HEK293 (cell line): ENCODE measurements at regions not wholly inside any gene's neighbourhood (a gene's known extent, or its start where the extent isn't known, plus 50 kb on each side); places are given as distances from the start of the nearest gene placed in this dataset.

Source experiments
- CTCF ChIA-PET: fragments of 350-600 bp; formaldehyde crosslinking; extraction: SDS; loops from one replicate; lab custom pipeline; 2021; ENCODE audit warnings: antibody characterized with exemption; lab: Yijun Ruan, JAX
- POLR2A ChIA-PET: fragments of 300-600 bp; formaldehyde crosslinking; extraction: SDS; loops from one replicate; lab custom pipeline; 2020; ENCODE audit warnings: antibody characterized with exemption, inconsistent platforms; lab: Yijun Ruan, JAX
- H3K27ac ChIP-seq: fragments of 200-500 bp; sonication (Bioruptor generic); 2 replicates; pipeline ENCODE4 v1.5.1; 2014; ENCODE audit warnings: low read depth, low read length, control low read depth, inconsistent platforms; ENCODE audit errors: extremely low read depth
- H3K36me3 ChIP-seq, 2 experiments: fragments of 200-500 bp in 1 of 2; sonication (Bioruptor generic) in 1 of 2; 1 replicate in 1 of 2; 2 replicates in 1 of 2; pipeline ENCODE4 v1.5.1; 2014 to 2017; ENCODE audit warnings: inconsistent platforms in 2 of 2, low read length in 2 of 2; ENCODE audit not compliant: control insufficient read depth in 2 of 2, insufficient read depth in 1 of 2
- H3K4me1 ChIP-seq: fragments of 200-500 bp; sonication (Bioruptor generic); 2 replicates; pipeline ENCODE4 v1.5.1; 2014; ENCODE audit warnings: mild to moderate bottlenecking, low read length, inconsistent platforms; ENCODE audit not compliant: control insufficient read depth, insufficient read depth
- H3K4me3 ChIP-seq: 2 replicates; pipeline ENCODE4 v1.5.1; 2011; ENCODE audit warnings: low read depth, mild to moderate bottlenecking, control low read depth, low read length, moderate library complexity
- H3K9me3 ChIP-seq: fragments of 200-500 bp; sonication (Bioruptor generic); 2 replicates; pipeline ENCODE4 v1.5.1; 2014; ENCODE audit warnings: low read depth, low read length, inconsistent platforms; ENCODE audit not compliant: control insufficient read depth, insufficient read depth
- BCL6B ChIP-seq: fragments of 450-650 bp; formaldehyde crosslinking; IDR thresholded peaks from 2 replicates; pipeline ENCODE4 v1.5.1; 2017; ENCODE audit warnings: missing biosample characterization, missing genetic modification characterization
- FEZF1 ChIP-seq: fragments of 450-650 bp; formaldehyde crosslinking; IDR thresholded peaks from 2 replicates; pipeline ENCODE4 v1.5.1; 2016; ENCODE audit warnings: missing biosample characterization, missing genetic modification characterization
- GLI2 ChIP-seq: fragments of 450-650 bp; formaldehyde crosslinking; IDR thresholded peaks from 2 replicates; pipeline ENCODE4; 2017; ENCODE audit warnings: missing biosample characterization, missing genetic modification characterization, low read depth, borderline replicate concordance
- GLI4 ChIP-seq: fragments of 450-650 bp; formaldehyde crosslinking; IDR thresholded peaks from 2 replicates; pipeline ENCODE4 v1.5.1; 2016; ENCODE audit warnings: missing biosample characterization, missing genetic modification characterization
- OSR2 ChIP-seq: fragments of 450-650 bp; formaldehyde crosslinking; IDR thresholded peaks from 2 replicates; pipeline ENCODE4 v1.5.1; 2016; ENCODE audit warnings: missing biosample characterization, missing genetic modification characterization
- REPIN1 ChIP-seq: fragments of 450-650 bp; formaldehyde crosslinking; IDR thresholded peaks from 2 replicates; pipeline ENCODE4 v1.5.1; 2017; ENCODE audit warnings: missing biosample characterization, missing genetic modification characterization, low read depth
- SETDB1 ChIP-seq: IDR thresholded peaks from one replicate; pipeline ENCODE4 v1.6.1; 2017; ENCODE audit warnings: mild to moderate bottlenecking, low read length, moderate library complexity, mixed read lengths; ENCODE audit not compliant: insufficient read length
- ZBTB11 ChIP-seq: fragments of 450-650 bp; formaldehyde crosslinking; conservative IDR thresholded peaks from 2 replicates; pipeline ENCODE4 v1.5.1; 2016; ENCODE audit warnings: low read depth, missing biosample characterization, missing genetic modification characterization
- ZBTB17 ChIP-seq: fragments of 450-650 bp; formaldehyde crosslinking; IDR thresholded peaks from 2 replicates; pipeline ENCODE4 v1.5.1; 2016; ENCODE audit warnings: missing biosample characterization, missing genetic modification characterization
- ZBTB8A ChIP-seq: fragments of 450-650 bp; formaldehyde crosslinking; IDR thresholded peaks from 2 replicates; pipeline ENCODE4 v1.5.1; 2016; ENCODE audit warnings: missing biosample characterization, missing genetic modification characterization
- ZFP37 ChIP-seq: fragments of 450-650 bp; formaldehyde crosslinking; IDR thresholded peaks from 2 replicates; pipeline ENCODE4 v1.5.1; 2016; ENCODE audit warnings: missing biosample characterization, missing genetic modification characterization
- ZNF112 ChIP-seq: fragments of 450-650 bp; formaldehyde crosslinking; IDR thresholded peaks from 2 replicates; pipeline ENCODE4 v1.5.0; 2017; ENCODE audit warnings: missing biosample characterization, missing genetic modification characterization
- ZNF157 ChIP-seq: fragments of 450-650 bp; formaldehyde crosslinking; IDR thresholded peaks from 2 replicates; pipeline ENCODE4 v1.5.1; 2016; ENCODE audit warnings: missing biosample characterization, missing genetic modification characterization
- ZNF19 ChIP-seq: fragments of 450-650 bp; formaldehyde crosslinking; IDR thresholded peaks from 2 replicates; pipeline ENCODE4; 2016; ENCODE audit warnings: missing biosample characterization, missing genetic modification characterization, low read depth
- ZNF2 ChIP-seq: fragments of 450-650 bp; formaldehyde crosslinking; IDR thresholded peaks from 2 replicates; pipeline ENCODE4 v1.5.1; 2016; ENCODE audit warnings: missing biosample characterization, missing genetic modification characterization
- ZNF280C ChIP-seq: fragments of 450-650 bp; formaldehyde crosslinking; IDR thresholded peaks from 2 replicates; pipeline ENCODE4 v1.5.1; 2016; ENCODE audit warnings: missing biosample characterization, missing genetic modification characterization
- ZNF341 ChIP-seq: fragments of 450-650 bp; formaldehyde crosslinking; IDR thresholded peaks from 2 replicates; pipeline ENCODE4; 2016; ENCODE audit warnings: low read depth, missing biosample characterization, missing genetic modification characterization
- ZNF354C ChIP-seq: fragments of 450-650 bp; formaldehyde crosslinking; IDR thresholded peaks from 2 replicates; pipeline ENCODE4 v1.5.1; 2016; ENCODE audit warnings: missing biosample characterization, missing genetic modification characterization, low read depth, borderline replicate concordance
- ZNF561 ChIP-seq: fragments of 450-650 bp; IDR thresholded peaks from 2 replicates; pipeline ENCODE4 v1.5.1; 2018; ENCODE audit warnings: missing biosample characterization, missing genetic modification characterization, borderline replicate concordance
- ZNF610 ChIP-seq: fragments of 450-650 bp; formaldehyde crosslinking; IDR thresholded peaks from 2 replicates; pipeline ENCODE4 v1.5.1; 2016; ENCODE audit warnings: missing biosample characterization, missing genetic modification characterization, borderline replicate concordance
- ZNF629 ChIP-seq: fragments of 450-650 bp; formaldehyde crosslinking; IDR thresholded peaks from 2 replicates; pipeline ENCODE4 v1.5.1; 2017; ENCODE audit warnings: missing biosample characterization, missing genetic modification characterization
- ZNF677 ChIP-seq: fragments of 450-650 bp; IDR thresholded peaks from 2 replicates; pipeline ENCODE4 v1.5.0; 2018; ENCODE audit warnings: missing biosample characterization, mild to moderate bottlenecking, missing genetic modification characterization, moderate library complexity
- ZNF692 ChIP-seq: fragments of 450-650 bp; formaldehyde crosslinking; IDR thresholded peaks from 2 replicates; pipeline ENCODE4 v1.5.1; 2016; ENCODE audit warnings: missing biosample characterization, missing genetic modification characterization
- ZSCAN23 ChIP-seq: fragments of 450-650 bp; formaldehyde crosslinking; IDR thresholded peaks from 2 replicates; pipeline ENCODE4 v1.5.1; 2016; ENCODE audit warnings: missing biosample characterization, missing genetic modification characterization
- TF ChIP-seq, protein P1 (sequence below): fragments of 450-650 bp; formaldehyde crosslinking; IDR thresholded peaks from 2 replicates; pipeline ENCODE4 v1.5.1; 2016; ENCODE audit warnings: missing biosample characterization, missing genetic modification characterization
- TF ChIP-seq, protein P2 (sequence below): fragments of 450-650 bp; formaldehyde crosslinking; IDR thresholded peaks from 2 replicates; pipeline ENCODE4 v1.5.1; 2016; ENCODE audit warnings: missing biosample characterization, missing genetic modification characterization

- Histone ChIP-seq H3K36me3 (no peaks in the 10 kb centered on the region), H3K4me3 (no peak overlapping the region), H3K9me3 (no peaks in the 10 kb centered on the region), H3K27ac (no peak overlapping the region), H3K4me1 (0 out of 2 replicates have a peak, but pooled peaks cover 3% of the 10 kb centered on the region)
- TF ChIP-seq ZNF157 (no peak), ZFP37 (tag by site-specific recombination) (no peak), ZBTB8A (tag by site-specific recombination) (no peak), ZSCAN23 (tag by site-specific recombination) (no peak), ZNF280C (no peak), BCL6B (tag by site-specific recombination) (no peak), ZBTB17 (tag by site-specific recombination) (no peak), FEZF1 (tag by site-specific recombination) (no peak), SETDB1 (no peak), ZBTB11 (no peak), ZNF561 (tag by site-specific recombination) (no peak), ZNF112 (tag by site-specific recombination) (no peak), GLI2 (tag by site-specific recombination) (no peak), ZNF341 (no peak), ZNF629 (tag by site-specific recombination) (no peak)
- POLR2A ChIA-PET: no interaction called here
- CTCF ChIA-PET: no interaction called here
These were observed 295.5 kb upstream of the PROX1 start for GRCh38 chr1:213692321-213692720.

GRCh38 chr1:213693864-213694263 lies 293.9 kb upstream of the PROX1 start:
- TF ChIP-seq REPIN1 (tag by site-specific recombination) (no peak), FEZF1 (tag by site-specific recombination) (no peak), GLI4 (tag by site-specific recombination) (no peak), ZNF19 (tag by site-specific recombination) (no peak), ZNF610 (tag by site-specific recombination) (no peak), ZNF354C (tag by site-specific recombination) (no peak), ZNF2 (tag by site-specific recombination) (no peak), ZNF157 (no peak), OSR2 (tag by site-specific recombination) (no peak), ZNF677 (tag by site-specific recombination) (no peak), ZNF692 (tag by site-specific recombination) (no peak)
- TF ChIP-seq, protein P1, sequence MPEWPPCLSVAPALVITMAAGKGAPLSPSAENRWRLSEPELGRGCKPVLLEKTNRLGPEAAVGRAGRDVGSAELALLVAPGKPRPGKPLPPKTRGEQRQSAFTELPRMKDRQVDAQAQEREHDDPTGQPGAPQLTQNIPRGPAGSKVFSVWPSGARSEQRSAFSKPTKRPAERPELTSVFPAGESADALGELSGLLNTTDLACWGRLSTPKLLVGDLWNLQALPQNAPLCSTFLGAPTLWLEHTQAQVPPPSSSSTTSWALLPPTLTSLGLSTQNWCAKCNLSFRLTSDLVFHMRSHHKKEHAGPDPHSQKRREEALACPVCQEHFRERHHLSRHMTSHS (tag by site-specific recombination): no peak
- TF ChIP-seq, protein P2, sequence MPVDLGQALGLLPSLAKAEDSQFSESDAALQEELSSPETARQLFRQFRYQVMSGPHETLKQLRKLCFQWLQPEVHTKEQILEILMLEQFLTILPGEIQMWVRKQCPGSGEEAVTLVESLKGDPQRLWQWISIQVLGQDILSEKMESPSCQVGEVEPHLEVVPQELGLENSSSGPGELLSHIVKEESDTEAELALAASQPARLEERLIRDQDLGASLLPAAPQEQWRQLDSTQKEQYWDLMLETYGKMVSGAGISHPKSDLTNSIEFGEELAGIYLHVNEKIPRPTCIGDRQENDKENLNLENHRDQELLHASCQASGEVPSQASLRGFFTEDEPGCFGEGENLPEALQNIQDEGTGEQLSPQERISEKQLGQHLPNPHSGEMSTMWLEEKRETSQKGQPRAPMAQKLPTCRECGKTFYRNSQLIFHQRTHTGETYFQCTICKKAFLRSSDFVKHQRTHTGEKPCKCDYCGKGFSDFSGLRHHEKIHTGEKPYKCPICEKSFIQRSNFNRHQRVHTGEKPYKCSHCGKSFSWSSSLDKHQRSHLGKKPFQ: no peak
- CTCF ChIA-PET: interaction anchor here (0.7 kb wide), 1 partner anchor 419 kb away, joined by 3 read pairs; no protein-coding TSS in a partner anchor
- POLR2A ChIA-PET: interaction anchor here (0.6 kb wide), 1 partner anchor 296 kb away, joined by 3 read pairs; no protein-coding TSS in a partner anchor
- no peak overlapping the region for H3K4me3 ChIP-seq
- no peak overlapping the region for H3K27ac ChIP-seq
- no peaks in the 10 kb centered on the region for H3K4me1 ChIP-seq
- H3K9me3 ChIP-seq: no peaks in the 10 kb centered on the region
- no peaks in the 10 kb centered on the region for H3K36me3 ChIP-seq
